ENCODE measurements at regions not wholly inside any gene's neighbourhood (a gene's known extent, or its start where the extent isn't known, plus 50 kb on each side); places are given as distances from the start of the nearest gene placed in this dataset.

DNA sequence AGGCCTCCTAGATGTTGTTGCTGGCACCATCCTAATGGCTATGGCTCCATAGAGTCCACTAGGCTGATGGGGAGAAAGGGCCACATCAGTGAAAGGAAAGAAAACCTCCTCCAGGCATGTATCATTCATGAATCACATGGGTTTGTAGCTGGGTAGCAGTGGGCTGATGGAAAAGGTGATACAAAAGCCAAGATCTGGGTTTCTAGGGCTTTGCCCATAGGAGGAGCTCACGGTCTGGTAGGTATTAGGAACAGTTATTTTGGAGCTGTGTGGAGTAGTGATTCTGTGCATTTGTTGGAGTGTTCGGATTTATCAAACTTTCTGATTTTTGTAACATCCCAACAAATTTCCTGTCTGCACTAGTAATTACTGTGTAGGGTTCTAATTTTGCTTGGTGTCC, 259.2 kb downstream of the SLC4A3 start:
- H3K9ac ChIP-seq, result no peak overlapping the region
- no peaks in the 10 kb centered on the region; a peak in 1 of 22 replicates for H3K9me3 ChIP-seq (replicated peaks in 1 of 11)
- no peak overlapping the region for H3K27ac ChIP-seq
- H4K20me1 ChIP-seq, result no peaks in the 10 kb centered on the region
- TF ChIP-seq Cebpa-rat (IDR thresholded peaks at IDR 0.05), result no peak
- no peaks in the 10 kb centered on the region for H3K36me3 ChIP-seq
- H3K4me1 ChIP-seq, result peaks cover 8 to 17% (median 12%) of the 10 kb centered on the region in 10 experiments; a peak in 15 of 20 replicates
- no peak overlapping the region for H3K4me2 ChIP-seq
- no peak overlapping the region for H3K4me3 ChIP-seq
- H3K27me3 ChIP-seq, result no peaks in the 10 kb centered on the region

DNA sequence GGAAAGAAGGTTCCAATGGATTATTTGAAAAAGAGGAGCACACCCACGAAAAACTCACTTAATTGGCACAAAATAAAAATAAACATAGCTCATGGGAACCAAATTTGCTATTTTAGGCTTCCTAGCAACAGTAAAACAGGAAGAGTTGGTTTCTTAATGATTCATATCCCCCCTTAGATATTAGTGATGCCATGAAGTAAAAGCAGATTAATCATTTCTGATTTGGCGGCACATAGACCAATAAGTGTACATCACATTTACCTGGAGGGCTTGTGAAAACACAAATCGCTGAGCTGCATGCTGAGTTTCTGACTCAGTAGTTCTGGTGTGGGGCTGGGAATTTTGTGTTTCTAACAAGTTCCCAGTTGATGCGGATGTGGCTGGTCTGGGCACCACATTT, 260.4 kb downstream of the SLC4A3 start:
- TF ChIP-seq Cebpa-rat (IDR thresholded peaks at IDR 0.05), result no peak
- H3K9me3 ChIP-seq (replicated peaks in 1 of 11), result peaks cover 0 to 4% (median 0%) of the 10 kb centered on the region in 11 experiments; a peak in 3 of 22 replicates
- no peak overlapping the region for H3K9ac ChIP-seq
- H3K27ac ChIP-seq, result peak overlapping the region in 1 of 11 experiments; percentile 55; a peak in 2 of 22 replicates
- H3K27me3 ChIP-seq, result no peaks in the 10 kb centered on the region
- peak overlapping the region in 10 of 11 experiments; percentile 19 to 71 (median 40); a peak in 15 of 22 replicates for H3K4me2 ChIP-seq
- no peaks in the 10 kb centered on the region for H4K20me1 ChIP-seq
- H3K4me1 ChIP-seq, result peaks cover 8 to 17% (median 12%) of the 10 kb centered on the region in 10 experiments; a peak in 15 of 20 replicates
- no peak overlapping the region for H3K4me3 ChIP-seq
- no peaks in the 10 kb centered on the region for H3K36me3 ChIP-seq

GRCh38 chr2:219893541-219893940, 266.1 kb downstream of the SLC4A3 start:
- H3K4me3 ChIP-seq, result no peak overlapping the region
- H4K20me1 ChIP-seq, result no peaks in the 10 kb centered on the region
- no peaks in the 10 kb centered on the region for H3K36me3 ChIP-seq
- peaks cover 0 to 30% (median 12%) of the 10 kb centered on the region in 11 experiments; a peak in 10 of 22 replicates for H3K9me3 ChIP-seq (replicated peaks in 1 of 11)
- no peak overlapping the region for H3K9ac ChIP-seq
- H3K4me1 ChIP-seq, result peaks cover 0 to 12% (median 2%) of the 10 kb centered on the region in 10 experiments; a peak in 7 of 20 replicates
- H3K27ac ChIP-seq, result no peak overlapping the region
- H3K27me3 ChIP-seq, result no peaks in the 10 kb centered on the region
- 0 out of 22 replicates have a peak overlapping the region, but pooled peaks of 1 of the 11 experiments have one; percentile 11 for H3K4me2 ChIP-seq
- TF ChIP-seq Cebpa-rat (IDR thresholded peaks at IDR 0.05), result no peak

DNA sequence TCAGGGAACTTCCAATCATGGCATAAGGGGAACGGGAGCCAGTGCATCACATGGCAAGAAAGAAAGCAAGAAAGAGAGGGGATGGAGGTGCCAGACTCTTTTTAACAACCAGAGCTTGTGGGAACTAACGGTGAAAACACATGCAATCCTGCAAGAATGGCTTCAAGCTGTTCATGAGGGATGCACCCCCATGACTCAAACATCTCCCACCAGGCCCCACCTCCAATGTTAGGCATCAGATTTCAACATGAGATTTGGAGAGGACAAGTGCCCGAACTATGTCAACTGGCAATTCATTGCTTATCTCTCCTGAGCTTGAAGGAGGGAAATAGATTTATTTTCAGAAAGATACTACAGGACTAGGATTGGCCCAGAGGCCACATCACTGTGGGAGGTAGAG, 270.0 kb downstream of the SLC4A3 start:
- Histone ChIP-seq H3K4me1 (peaks cover 10 to 23% (median 15%) of the 10 kb centered on the region in 10 experiments; a peak in 19 of 20 replicates), H3K36me3 (no peaks in the 10 kb centered on the region), H3K9me3 (replicated peaks in 1 of 11) (peaks cover 3 to 56% (median 25%) of the 10 kb centered on the region in 11 experiments; a peak in 15 of 22 replicates), H3K27ac (no peak overlapping the region), H4K20me1 (no peaks in the 10 kb centered on the region), H3K27me3 (no peaks in the 10 kb centered on the region), H3K9ac (no peak overlapping the region), H3K4me2 (no peak overlapping the region), H3K4me3 (no peak overlapping the region)
- TF ChIP-seq Cebpa-rat (IDR thresholded peaks at IDR 0.05), result no peak

GRCh38 chr2:219901155-219901554, 273.7 kb downstream of the SLC4A3 start:
- H3K9ac ChIP-seq, result no peak overlapping the region
- H3K9me3 ChIP-seq (replicated peaks in 1 of 11), result peaks cover 0 to 54% (median 22%) of the 10 kb centered on the region in 11 experiments; a peak in 14 of 22 replicates
- peaks cover 10 to 30% (median 18%) of the 10 kb centered on the region in 10 experiments; a peak in 19 of 20 replicates for H3K4me1 ChIP-seq
- H3K36me3 ChIP-seq, result no peaks in the 10 kb centered on the region
- no peaks in the 10 kb centered on the region for H3K27me3 ChIP-seq
- TF ChIP-seq Cebpa-rat (IDR thresholded peaks at IDR 0.05), result no peak
- H3K4me3 ChIP-seq, result no peak overlapping the region
- peak overlapping the region; percentile 10 to 58 (median 50) for H3K4me2 ChIP-seq
- no peak overlapping the region; a peak in 2 of 22 replicates for H3K27ac ChIP-seq
- no peaks in the 10 kb centered on the region for H4K20me1 ChIP-seq

- Histone ChIP-seq H3K9ac (no peak overlapping the region), H3K27me3 (no peaks in the 10 kb centered on the region), H3K36me3 (no peaks in the 10 kb centered on the region), H3K9me3 (replicated peaks in 1 of 11) (peaks cover 0 to 38% (median 13%) of the 10 kb centered on the region in 11 experiments; a peak in 14 of 22 replicates), H3K4me2 (peak overlapping the region in 5 of 11 experiments; percentile 10 to 35 (median 21); a peak in 7 of 22 replicates), H4K20me1 (no peaks in the 10 kb centered on the region), H3K4me3 (no peak overlapping the region), H3K27ac (no peak overlapping the region; a peak in 1 of 22 replicates), H3K4me1 (peaks cover 10 to 41% (median 18%) of the 10 kb centered on the region in 10 experiments; a peak in 19 of 20 replicates)
- TF ChIP-seq Cebpa-rat (IDR thresholded peaks at IDR 0.05), result no peak
Measured at GRCh38 chr2:219902891-219903552, 275.6 kb downstream of the SLC4A3 start.

DNA sequence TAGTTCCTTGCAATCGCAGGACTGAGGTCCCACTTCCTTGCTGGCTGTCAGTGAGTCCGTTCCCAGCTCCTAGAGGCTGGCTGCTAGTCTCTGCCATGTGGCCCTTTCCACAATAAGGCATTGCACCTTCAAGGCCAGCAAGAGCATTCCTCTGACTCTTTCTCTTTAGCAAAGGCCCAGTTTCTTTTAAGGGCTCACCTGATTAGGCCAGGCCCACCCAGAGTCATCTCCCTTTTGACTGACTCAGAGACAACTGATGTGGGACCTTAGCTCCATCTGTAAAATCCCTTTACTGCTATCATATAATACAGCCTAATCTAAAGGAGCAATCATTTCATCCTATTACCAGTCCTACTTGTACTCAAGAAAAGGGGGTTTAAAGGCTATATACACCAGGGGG, 278.2 kb downstream of the SLC4A3 start:
- no peaks in the 10 kb centered on the region for H3K36me3 ChIP-seq
- no peak overlapping the region for H3K4me3 ChIP-seq
- TF ChIP-seq Cebpa-rat (IDR thresholded peaks at IDR 0.05), result no peak
- peaks cover 0 to 18% (median 0%) of the 10 kb centered on the region in 11 experiments; a peak in 7 of 22 replicates for H3K9me3 ChIP-seq (replicated peaks in 1 of 11)
- H3K9ac ChIP-seq, result no peak overlapping the region
- H4K20me1 ChIP-seq, result no peaks in the 10 kb centered on the region
- H3K27ac ChIP-seq, result no peak overlapping the region
- peaks cover 10 to 36% (median 16%) of the 10 kb centered on the region in 10 experiments; a peak in 19 of 20 replicates for H3K4me1 ChIP-seq
- H3K27me3 ChIP-seq, result no peaks in the 10 kb centered on the region
- H3K4me2 ChIP-seq, result no peak overlapping the region

- H3K4me1 ChIP-seq, result peaks cover 4 to 29% (median 9%) of the 10 kb centered on the region in 10 experiments; a peak in 18 of 20 replicates
- no peak overlapping the region for H3K4me3 ChIP-seq
- no peaks in the 10 kb centered on the region for H3K36me3 ChIP-seq
- H4K20me1 ChIP-seq, result no peaks in the 10 kb centered on the region
- H3K4me2 ChIP-seq, result peak overlapping the region in 4 of 11 experiments; percentile 5 to 47 (median 30); a peak in 7 of 22 replicates
- H3K27me3 ChIP-seq, result no peaks in the 10 kb centered on the region
- H3K9ac ChIP-seq, result no peak overlapping the region
- peaks cover 0 to 14% (median 0%) of the 10 kb centered on the region in 11 experiments; a peak in 6 of 22 replicates for H3K9me3 ChIP-seq (replicated peaks in 1 of 11)
- H3K27ac ChIP-seq, result no peak overlapping the region
- no peak for TF ChIP-seq Cebpa-rat (IDR thresholded peaks at IDR 0.05)
Measured at GRCh38 chr2:219906114-219907010, 278.9 kb downstream of the SLC4A3 start.

- Histone ChIP-seq H4K20me1 (no peaks in the 10 kb centered on the region), H3K27me3 (no peaks in the 10 kb centered on the region), H3K4me3 (no peak overlapping the region), H3K36me3 (no peaks in the 10 kb centered on the region), H3K4me2 (peak overlapping the region in 4 of 11 experiments; percentile 5 to 47 (median 30); a peak in 7 of 22 replicates), H3K9me3 (replicated peaks in 1 of 11) (peaks cover 0 to 14% (median 0%) of the 10 kb centered on the region in 11 experiments; a peak in 3 of 22 replicates), H3K27ac (no peak overlapping the region), H3K9ac (no peak overlapping the region), H3K4me1 (peaks cover 0 to 23% (median 4%) of the 10 kb centered on the region in 10 experiments; a peak in 8 of 20 replicates)
- no peak for TF ChIP-seq Cebpa-rat (IDR thresholded peaks at IDR 0.05)
Measured at GRCh38 chr2:219907011-219907365, 279.6 kb downstream of the SLC4A3 start.
